Right atrium auricular region (tissue), 2 donors: ENCODE measurements at regions not wholly inside any gene's neighbourhood (a gene's known extent, or its start where the extent isn't known, plus 50 kb on each side); places are given as distances from the start of the nearest gene placed in this dataset.

Source experiments
- DNase-seq: peaks from one replicate; pipeline ENCODE4 v3.0.0-alpha.2; 2019; ENCODE audit warnings: low spot score
- H3K27ac ChIP-seq, 2 donors: fragments of 200-600 bp; sonication (generic); 1 replicate in 1 of 2; 2 replicates in 1 of 2; pipeline ENCODE4 v1.5.1; 2016 to 2019
- H3K27me3 ChIP-seq, 2 donors: fragments of 200-600 bp; sonication (generic); one replicate each; pipeline versions ENCODE4 v1.5.1 to v1.6.0; 2017 to 2019
- H3K36me3 ChIP-seq: fragments of 200-600 bp; sonication (generic); one replicate; pipeline ENCODE4 v1.5.1; 2016
- H3K4me1 ChIP-seq, 2 donors: fragments of 200-600 bp; sonication (generic); one replicate each; pipeline versions ENCODE4 v1.5.1 to v1.6.0; 2017 to 2019
- H3K4me3 ChIP-seq, 2 donors: fragments of 200-600 bp; sonication (generic); 1 replicate in 1 of 2; 2 replicates in 1 of 2; pipeline ENCODE4 v1.5.1; 2017 to 2019; ENCODE audit warnings: mild to moderate bottlenecking in 1 of 2, moderate library complexity in 1 of 2
- H3K9me3 ChIP-seq, 2 donors: fragments of 200-600 bp; sonication (generic); one replicate each; pipeline ENCODE4 v1.5.1; 2019
- CTCF ChIP-seq, 2 donors: fragments of 200-600 bp; sonication (generic); IDR thresholded peaks; one replicate each; pipeline ENCODE4 v1.5.1; 2019; ENCODE audit warnings: antibody characterized with exemption in 2 of 2

- DNase-seq = no peak
- no peak overlapping the region for H3K27ac ChIP-seq
- H3K9me3 ChIP-seq = no peaks in the 10 kb centered on the region
- H3K4me1 ChIP-seq = peaks cover 0 to 5% of the 10 kb centered on the region in 2 donors
- H3K4me3 ChIP-seq = no peak overlapping the region
- no peaks in the 10 kb centered on the region for H3K36me3 ChIP-seq
- no peak for TF ChIP-seq CTCF (IDR thresholded peaks at IDR 0.05)
- no peaks in the 10 kb centered on the region for H3K27me3 ChIP-seq
Observed at GRCh38 chr4:173769568-173769967, 239.5 kb upstream of the HAND2 start.

GRCh38 chr4:173767650-173768049, 237.6 kb upstream of the HAND2 start:
- DNase-seq = no peak
- no peaks in the 10 kb centered on the region for H3K27me3 ChIP-seq
- no peak overlapping the region for H3K27ac ChIP-seq
- no peaks in the 10 kb centered on the region for H3K36me3 ChIP-seq
- TF ChIP-seq CTCF (IDR thresholded peaks at IDR 0.05) = no peak
- H3K4me1 ChIP-seq = peaks cover 0 to 14% of the 10 kb centered on the region in 2 donors
- H3K4me3 ChIP-seq = no peak overlapping the region
- H3K9me3 ChIP-seq = no peaks in the 10 kb centered on the region

GRCh38 chr4:173766171-173766600, 236.2 kb upstream of the HAND2 start:
- Histone ChIP-seq H3K36me3 (no peaks in the 10 kb centered on the region), H3K9me3 (no peaks in the 10 kb centered on the region), H3K4me1 (peaks cover 0 to 27% of the 10 kb centered on the region in 2 donors), H3K27ac (no peak overlapping the region), H3K4me3 (no peak overlapping the region), H3K27me3 (no peaks in the 10 kb centered on the region)
- no peak for DNase-seq
- TF ChIP-seq CTCF (IDR thresholded peaks at IDR 0.05) = no peak

GRCh38 chr4:173765751-173766150, 235.7 kb upstream of the HAND2 start:
- Histone ChIP-seq H3K27ac (no peak overlapping the region), H3K4me1 (peaks cover 0 to 27% of the 10 kb centered on the region in 2 donors), H3K4me3 (no peak overlapping the region), H3K9me3 (no peaks in the 10 kb centered on the region), H3K27me3 (no peaks in the 10 kb centered on the region), H3K36me3 (no peaks in the 10 kb centered on the region)
- no peak for TF ChIP-seq CTCF (IDR thresholded peaks at IDR 0.05)
- DNase-seq = no peak

GRCh38 chr4:173763389-173763788, 233.4 kb upstream of the HAND2 start:
- TF ChIP-seq CTCF (IDR thresholded peaks at IDR 0.05) = no peak
- DNase-seq = no peak
- no peak overlapping the region for H3K4me3 ChIP-seq

GRCh38 chr4:173761938-173762337, 231.9 kb upstream of the HAND2 start:
- Histone ChIP-seq H3K4me3 (no peak overlapping the region), H3K4me1 (peaks cover 0 to 30% of the 10 kb centered on the region in 2 donors), H3K27ac (peak overlapping the region; percentile 53 to 68), H3K9me3 (no peaks in the 10 kb centered on the region), H3K27me3 (no peaks in the 10 kb centered on the region), H3K36me3 (no peaks in the 10 kb centered on the region)
- no peak for DNase-seq
- no peak for TF ChIP-seq CTCF (IDR thresholded peaks at IDR 0.05)

More at GRCh38 chr4:173763389-173763788, 233.4 kb upstream of the HAND2 start:
- no peaks in the 10 kb centered on the region for H3K9me3 ChIP-seq
- no peaks in the 10 kb centered on the region for H3K36me3 ChIP-seq
- peak overlapping the region; percentile 53 to 68 for H3K27ac ChIP-seq
- H3K27me3 ChIP-seq = no peaks in the 10 kb centered on the region
- H3K4me1 ChIP-seq = peaks cover 0 to 30% of the 10 kb centered on the region in 2 donors
